Panc1 (cell line): ENCODE measurements at regions not wholly inside any gene's neighbourhood (a gene's known extent, or its start where the extent isn't known, plus 50 kb on each side); places are given as distances from the start of the nearest gene placed in this dataset.

ENCODE experiments used
- ATAC-seq: fragments of 200-7000 bp; cut with Tn5 transposase; 2 replicates; pipeline ENCODE4 v1.9.1; 2020; ENCODE audit warnings: mild to moderate bottlenecking, moderate library complexity
- BruUV-seq: library from RNA; stranded (reverse); fragments of 400-500 nt; replicated peaks from 2 replicates; lab custom pipeline; 2021; lab: Mats Ljungman, UMichigan
- CTCF ChIA-PET: fragments of 300-600 bp; sonication (Branson Sonifier 250); formaldehyde crosslinking; loops from one replicate; lab custom pipeline; 2022; ENCODE audit warnings: antibody characterized with exemption; lab: Charles Lee
- POLR2A ChIA-PET: fragments of 300-600 bp; sonication (Branson Sonifier 250); formaldehyde crosslinking; loops from one replicate; lab custom pipeline; 2022; ENCODE audit warnings: antibody characterized with exemption; lab: Charles Lee
- DNase-seq: peaks from one replicate; pipeline ENCODE4 v3.0.0-alpha.2; 2010; ENCODE audit warnings: low read depth, low spot score
- H3K27ac ChIP-seq: 2 replicates; pipeline ENCODE4 v1.5.1; 2011; ENCODE audit warnings: mild to moderate bottlenecking, low read length, inconsistent platforms
- H3K27me3 ChIP-seq: fragments of 200-500 bp; sonication (Bioruptor generic); 2 replicates; pipeline ENCODE4 v1.6.0; 2014; ENCODE audit warnings: low read length, inconsistent platforms; ENCODE audit not compliant: control insufficient read depth, insufficient read depth
- H3K36me3 ChIP-seq: fragments of 200-500 bp; sonication (Bioruptor generic); 2 replicates; pipeline ENCODE4 v1.5.1; 2014; ENCODE audit warnings: inconsistent platforms, mild to moderate bottlenecking, low read length, moderate library complexity; ENCODE audit not compliant: control insufficient read depth, insufficient read depth
- H3K4me1 ChIP-seq: 2 replicates; pipeline ENCODE4 v1.5.1; 2011; ENCODE audit warnings: inconsistent platforms, mild to moderate bottlenecking, low read length, moderate library complexity; ENCODE audit not compliant: control insufficient read depth, insufficient read depth
- H3K4me3 ChIP-seq, 2 experiments: 2 replicates each; pipeline ENCODE4 v1.5.1; 2011 to 2012; ENCODE audit warnings: low read depth in 2 of 2, low read length in 2 of 2, mild to moderate bottlenecking in 2 of 2, inconsistent platforms in 1 of 2, moderate library complexity in 1 of 2
- H3K9me3 ChIP-seq: fragments of 200-500 bp; sonication (Bioruptor generic); 2 replicates; pipeline ENCODE4 v1.5.1; 2014; ENCODE audit warnings: low read depth, mild to moderate bottlenecking, inconsistent platforms, low read length, moderate library complexity; ENCODE audit not compliant: control insufficient read depth, insufficient read depth
- POLR2AphosphoS5 ChIP-seq: IDR thresholded peaks from 2 replicates; pipeline ENCODE4 v1.6.1; 2012; ENCODE audit warnings: mild to moderate bottlenecking, low read depth, low read length, moderate library complexity
- SIN3A ChIP-seq: IDR thresholded peaks from 2 replicates; pipeline ENCODE4 v1.6.1; 2012; ENCODE audit warnings: low read depth, mild to moderate bottlenecking, low read length, moderate library complexity, borderline replicate concordance; ENCODE audit not compliant: insufficient read depth
- TCF7L2 ChIP-seq: IDR thresholded peaks from 2 replicates; pipeline ENCODE4 v1.6.1; 2011; ENCODE audit warnings: mild to moderate bottlenecking, low read depth, low read length, inconsistent platforms
- in situ Hi-C: cut with HindIII; loops from 2 replicates; pipeline ENCODE4 v1.10.0; 2016; ENCODE audit warnings: low sequenced_read_pairs, low pct_unique_long_range_greater_than_20kb
- intact Hi-C: fragments of 100-400 bp; cut with micrococcal nuclease; formaldehyde crosslinking; loops from one replicate; pipeline ENCODE4 v1.10.0; 2022; ENCODE audit not compliant: unreplicated experiment
- TF ChIP-seq, protein P1 (sequence below), 2 experiments: IDR thresholded peaks; 2 replicates each; pipeline ENCODE4 v1.6.1; 2011 to 2012; ENCODE audit warnings: low read depth in 2 of 2, control low read depth in 1 of 2, low read length in 1 of 2, mild to moderate bottlenecking in 1 of 2, moderate library complexity in 1 of 2; ENCODE audit not compliant: insufficient read depth in 1 of 2
- TF ChIP-seq, protein P2 (sequence below): fragments of 450-650 bp; IDR thresholded peaks from 2 replicates; pipeline ENCODE4 v1.5.1; 2017; ENCODE audit warnings: mild to moderate bottlenecking

DNA sequence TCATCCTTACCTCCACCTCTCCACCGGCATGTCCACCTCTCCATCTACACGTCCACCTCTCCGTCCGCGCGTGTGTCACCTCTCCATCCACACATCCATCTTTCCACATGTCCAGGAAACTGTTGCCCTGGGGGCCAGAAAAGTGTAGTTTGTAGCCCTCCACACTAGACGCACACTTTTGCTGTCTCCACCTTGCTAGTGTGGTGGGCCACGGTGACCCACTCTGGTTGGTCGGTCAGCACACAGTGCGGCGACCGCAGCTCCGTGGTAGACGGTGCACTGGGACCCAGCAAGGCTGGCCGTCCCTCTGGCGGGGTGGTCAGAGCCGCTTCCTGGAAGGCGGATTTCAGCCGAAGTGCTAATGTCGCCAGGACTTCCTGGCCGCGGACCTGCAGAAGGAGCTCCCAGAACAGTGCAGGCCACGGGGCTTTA lies 268.6 kb downstream of the DLL1 start:
- no peak for ATAC-seq
- in situ Hi-C loops = no loop called here
- TF ChIP-seq TCF7L2 (no peak), SIN3A (no peak), POLR2AphosphoS5 (no peak)
- TF ChIP-seq, protein P1, sequence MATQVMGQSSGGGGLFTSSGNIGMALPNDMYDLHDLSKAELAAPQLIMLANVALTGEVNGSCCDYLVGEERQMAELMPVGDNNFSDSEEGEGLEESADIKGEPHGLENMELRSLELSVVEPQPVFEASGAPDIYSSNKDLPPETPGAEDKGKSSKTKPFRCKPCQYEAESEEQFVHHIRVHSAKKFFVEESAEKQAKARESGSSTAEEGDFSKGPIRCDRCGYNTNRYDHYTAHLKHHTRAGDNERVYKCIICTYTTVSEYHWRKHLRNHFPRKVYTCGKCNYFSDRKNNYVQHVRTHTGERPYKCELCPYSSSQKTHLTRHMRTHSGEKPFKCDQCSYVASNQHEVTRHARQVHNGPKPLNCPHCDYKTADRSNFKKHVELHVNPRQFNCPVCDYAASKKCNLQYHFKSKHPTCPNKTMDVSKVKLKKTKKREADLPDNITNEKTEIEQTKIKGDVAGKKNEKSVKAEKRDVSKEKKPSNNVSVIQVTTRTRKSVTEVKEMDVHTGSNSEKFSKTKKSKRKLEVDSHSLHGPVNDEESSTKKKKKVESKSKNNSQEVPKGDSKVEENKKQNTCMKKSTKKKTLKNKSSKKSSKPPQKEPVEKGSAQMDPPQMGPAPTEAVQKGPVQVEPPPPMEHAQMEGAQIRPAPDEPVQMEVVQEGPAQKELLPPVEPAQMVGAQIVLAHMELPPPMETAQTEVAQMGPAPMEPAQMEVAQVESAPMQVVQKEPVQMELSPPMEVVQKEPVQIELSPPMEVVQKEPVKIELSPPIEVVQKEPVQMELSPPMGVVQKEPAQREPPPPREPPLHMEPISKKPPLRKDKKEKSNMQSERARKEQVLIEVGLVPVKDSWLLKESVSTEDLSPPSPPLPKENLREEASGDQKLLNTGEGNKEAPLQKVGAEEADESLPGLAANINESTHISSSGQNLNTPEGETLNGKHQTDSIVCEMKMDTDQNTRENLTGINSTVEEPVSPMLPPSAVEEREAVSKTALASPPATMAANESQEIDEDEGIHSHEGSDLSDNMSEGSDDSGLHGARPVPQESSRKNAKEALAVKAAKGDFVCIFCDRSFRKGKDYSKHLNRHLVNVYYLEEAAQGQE (IDR thresholded peaks at IDR 0.05; ENCODE audit: insufficient read depth in 1 of 2, low read depth in 2 of 2, low read length in 1 of 2) = no peak
- TF ChIP-seq, protein P2, sequence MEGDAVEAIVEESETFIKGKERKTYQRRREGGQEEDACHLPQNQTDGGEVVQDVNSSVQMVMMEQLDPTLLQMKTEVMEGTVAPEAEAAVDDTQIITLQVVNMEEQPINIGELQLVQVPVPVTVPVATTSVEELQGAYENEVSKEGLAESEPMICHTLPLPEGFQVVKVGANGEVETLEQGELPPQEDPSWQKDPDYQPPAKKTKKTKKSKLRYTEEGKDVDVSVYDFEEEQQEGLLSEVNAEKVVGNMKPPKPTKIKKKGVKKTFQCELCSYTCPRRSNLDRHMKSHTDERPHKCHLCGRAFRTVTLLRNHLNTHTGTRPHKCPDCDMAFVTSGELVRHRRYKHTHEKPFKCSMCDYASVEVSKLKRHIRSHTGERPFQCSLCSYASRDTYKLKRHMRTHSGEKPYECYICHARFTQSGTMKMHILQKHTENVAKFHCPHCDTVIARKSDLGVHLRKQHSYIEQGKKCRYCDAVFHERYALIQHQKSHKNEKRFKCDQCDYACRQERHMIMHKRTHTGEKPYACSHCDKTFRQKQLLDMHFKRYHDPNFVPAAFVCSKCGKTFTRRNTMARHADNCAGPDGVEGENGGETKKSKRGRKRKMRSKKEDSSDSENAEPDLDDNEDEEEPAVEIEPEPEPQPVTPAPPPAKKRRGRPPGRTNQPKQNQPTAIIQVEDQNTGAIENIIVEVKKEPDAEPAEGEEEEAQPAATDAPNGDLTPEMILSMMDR = no peak
- POLR2A ChIA-PET = no interaction called here
- H3K27me3 ChIP-seq = peaks cover 6% of the 10 kb centered on the region; the same call in 1 of the 2 replicates
- H3K27ac ChIP-seq = no peak overlapping the region
- intact Hi-C loops = no loop called here
- no TSS peak for BruUV-seq
- H3K4me1 ChIP-seq = no peaks in the 10 kb centered on the region
- no peaks in the 10 kb centered on the region for H3K36me3 ChIP-seq
- DNase-seq = no peak
- CTCF ChIA-PET = no interaction called here
- H3K4me3 ChIP-seq = no peak overlapping the region
- no peaks in the 10 kb centered on the region for H3K9me3 ChIP-seq

DNA sequence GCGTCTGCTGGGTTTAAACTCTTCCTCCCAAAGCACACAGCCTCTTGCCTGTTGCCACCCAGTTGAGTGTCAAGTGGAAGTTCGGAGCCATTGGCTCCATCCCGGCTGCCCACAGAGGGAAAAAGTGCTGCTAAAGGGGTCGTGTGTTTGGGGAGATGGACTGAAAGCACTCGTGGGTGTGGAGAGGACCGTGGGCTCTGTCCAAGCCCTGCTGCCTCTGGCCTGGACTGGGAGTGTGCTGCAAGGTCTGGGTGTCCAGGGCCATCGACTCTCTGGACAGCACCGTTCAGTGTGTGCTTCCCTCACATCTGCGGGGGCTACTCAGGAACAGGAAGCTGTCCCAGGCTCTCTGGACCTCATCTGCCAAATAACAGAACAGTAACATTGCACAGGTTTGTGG lies 269.3 kb downstream of the DLL1 start:
- TF ChIP-seq TCF7L2 (no peak), SIN3A (no peak), POLR2AphosphoS5 (no peak)
- TF ChIP-seq, protein P1 (IDR thresholded peaks at IDR 0.05; ENCODE audit: insufficient read depth in 1 of 2, low read depth in 2 of 2, low read length in 1 of 2) = no peak
- TF ChIP-seq, protein P2 = no peak
- ChIA-PET POLR2A (no interaction called here), CTCF (no interaction called here)
- Histone ChIP-seq H3K27ac (no peak overlapping the region), H3K4me1 (no peaks in the 10 kb centered on the region), H3K9me3 (no peaks in the 10 kb centered on the region), H3K4me3 (no peak overlapping the region), H3K27me3 (peaks cover 13% of the 10 kb centered on the region), H3K36me3 (no peaks in the 10 kb centered on the region)
- ATAC-seq = no peak
- no peak for DNase-seq
- intact Hi-C loops = no loop called here
- no TSS peak for BruUV-seq
- in situ Hi-C loops = no loop called here
